ENCODE measurements at regions not wholly inside any gene's neighbourhood (a gene's known extent, or its start where the extent isn't known, plus 50 kb on each side); places are given as distances from the start of the nearest gene placed in this dataset.

DNA sequence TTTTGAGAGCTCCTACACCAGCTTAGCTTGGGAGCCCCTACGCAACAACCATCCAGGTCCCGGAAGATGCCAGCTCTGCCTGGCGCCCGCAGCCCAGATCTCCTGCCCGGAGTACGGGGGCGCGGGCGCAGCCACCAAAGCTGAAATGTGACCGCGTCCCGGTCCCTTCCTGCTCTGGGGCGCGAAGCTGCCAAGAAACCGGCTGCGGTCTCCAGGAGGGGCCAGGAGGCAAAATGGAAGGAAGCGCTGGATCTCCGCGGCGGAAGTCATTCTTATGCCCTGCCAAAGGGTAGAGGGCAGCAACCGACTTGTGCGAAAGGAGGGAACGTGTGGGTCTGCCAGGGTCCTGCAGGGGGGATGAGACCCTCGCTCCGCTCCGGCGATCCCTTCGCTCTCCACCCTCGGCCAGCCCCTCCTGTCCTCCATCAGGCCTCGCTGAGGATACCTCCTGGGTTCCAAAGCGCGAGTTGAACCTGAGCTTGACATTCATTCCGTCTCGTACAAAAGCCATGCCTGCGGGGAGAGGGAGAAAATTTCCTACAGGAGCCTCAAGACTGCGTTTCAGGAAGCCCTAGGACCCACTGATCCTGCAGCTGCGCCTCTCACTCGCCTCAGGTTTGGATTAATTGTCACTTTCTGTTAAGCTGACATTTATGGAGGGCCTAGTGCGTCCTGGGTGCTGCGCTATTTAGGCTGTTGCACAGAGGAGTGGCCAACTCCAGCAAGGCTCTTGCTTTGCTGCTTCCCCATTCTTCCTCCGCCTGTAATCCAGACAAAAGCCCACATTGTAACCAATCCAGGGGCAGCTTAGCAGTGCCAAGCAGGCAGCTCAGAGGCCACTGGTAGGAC is 98.3 kb upstream of the VGLL3 start:
- FAIRE-seq (no peak), DNase-seq (ENCODE audit: low spot score) (no peak), ATAC-seq (no peak)
- Histone ChIP-seq H3K4me1 (ENCODE audit: insufficient read depth, low read length) (no peaks in the 10 kb centered on the region), H3K27me3 (ENCODE audit: control insufficient read depth in 1 of 2, insufficient read depth in 2 of 2, low read length in 2 of 2) (no peaks in the 10 kb centered on the region), H2AFZ (ENCODE audit: low read length) (no peak overlapping the region), H3K79me2 (ENCODE audit: insufficient read depth, low read length) (no peaks in the 10 kb centered on the region), H3K36me3 (replicated peaks in 1 of 2; ENCODE audit: control insufficient read depth in 1 of 2, insufficient read depth in 2 of 2, low read length in 2 of 2) (no peaks in the 10 kb centered on the region), H3K9me3 (ENCODE audit: low read length) (no peaks in the 10 kb centered on the region), H4K20me1 (ENCODE audit: insufficient read depth, low read length) (no peaks in the 10 kb centered on the region), H3K27ac (ENCODE audit: extremely low read length, insufficient read depth, low read length) (no peak overlapping the region), H3K9ac (ENCODE audit: insufficient read depth, low read depth, low read length) (no peak overlapping the region), H3K4me2 (ENCODE audit: low read depth, low read length) (no peak overlapping the region), H3K4me3 (replicated peaks in 1 of 3; ENCODE audit: insufficient read depth in 1 of 3, low read depth in 2 of 3, low read length in 3 of 3) (no peak overlapping the region)
- BruUV-seq (replicated peaks): no TSS peak
- in situ Hi-C loops (cut with HindIII; ENCODE audit: extremely low pct_ligation_motif_present, low pct_unique_long_range_greater_than_20kb) (no loop called here), intact Hi-C loops (cut with micrococcal nuclease; ENCODE audit: unreplicated experiment) (no loop called here)
- CTCF ChIA-PET (ENCODE audit: low intra/inter-chr PET ratio, low total read pairs): no interaction called here
- WGBS (ENCODE audit: low lambda C conversion rate): 70% methylated on average over 27 of the region's 41 CpGs
- POLR2A ChIA-PET: no interaction called here
- no peak for TF ChIP-seq ZSCAN29 (CRISPR knock-in tag; conservative IDR thresholded peaks at IDR 0.05)
- TF ChIP-seq KDM2A (CRISPR knock-in tag; IDR thresholded peaks at IDR 0.05; ENCODE audit: borderline replicate concordance, low read depth): no peak
- no peak for TF ChIP-seq CAMTA2 (CRISPR knock-in tag; IDR thresholded peaks at IDR 0.05; ENCODE audit: borderline replicate concordance)
- TF ChIP-seq SNAPC2 (CRISPR knock-in tag; IDR thresholded peaks at IDR 0.05): no peak

- no peak overlapping the region for H3K4me3 ChIP-seq (replicated peaks in 1 of 3; ENCODE audit: insufficient read depth in 1 of 3, low read depth in 2 of 3, low read length in 3 of 3)
- no peak for FAIRE-seq
These were observed 97.6 kb upstream of the VGLL3 start for GRCh38 chr3:87088430-87088992.

More at GRCh38 chr3:87088430-87088992, 97.6 kb upstream of the VGLL3 start:
- Histone ChIP-seq H3K9ac (ENCODE audit: insufficient read depth, low read depth, low read length) (no peak overlapping the region), H3K9me3 (ENCODE audit: low read length) (no peaks in the 10 kb centered on the region), H3K79me2 (ENCODE audit: insufficient read depth, low read length) (no peaks in the 10 kb centered on the region), H3K4me1 (ENCODE audit: insufficient read depth, low read length) (no peaks in the 10 kb centered on the region), H3K27me3 (ENCODE audit: control insufficient read depth in 1 of 2, insufficient read depth in 2 of 2, low read length in 2 of 2) (no peaks in the 10 kb centered on the region), H3K27ac (ENCODE audit: extremely low read length, insufficient read depth, low read length) (no peak overlapping the region), H3K36me3 (replicated peaks in 1 of 2; ENCODE audit: control insufficient read depth in 1 of 2, insufficient read depth in 2 of 2, low read length in 2 of 2) (no peaks in the 10 kb centered on the region), H3K4me2 (ENCODE audit: low read depth, low read length) (no peak overlapping the region), H4K20me1 (ENCODE audit: insufficient read depth, low read length) (no peaks in the 10 kb centered on the region), H2AFZ (ENCODE audit: low read length) (no peak overlapping the region)
- ATAC-seq (no peak), DNase-seq (ENCODE audit: low spot score) (no peak)
- TF ChIP-seq HNRNPUL1 (IDR thresholded peaks at IDR 0.05; ENCODE audit: low read depth, low read length) (no peak), THYN1 (CRISPR knock-in tag; IDR thresholded peaks at IDR 0.05; ENCODE audit: borderline replicate concordance, low read depth) (no peak), ZNF34 (CRISPR knock-in tag; IDR thresholded peaks at IDR 0.05; ENCODE audit: borderline replicate concordance) (no peak), AKAP8 (CRISPR knock-in tag; IDR thresholded peaks at IDR 0.05) (no peak), ZC3H4 (CRISPR knock-in tag; IDR thresholded peaks at IDR 0.05; ENCODE audit: borderline replicate concordance) (no peak), ZFP37 (CRISPR knock-in tag; IDR thresholded peaks at IDR 0.05; ENCODE audit: borderline replicate concordance) (no peak), IKZF1 (IDR thresholded peaks at IDR 0.05) (no peak), MXD4 (CRISPR knock-in tag; IDR thresholded peaks at IDR 0.05) (no peak), ARNTL (CRISPR knock-in tag; IDR thresholded peaks at IDR 0.05) (no peak), ZNF101 (CRISPR knock-in tag; IDR thresholded peaks at IDR 0.05; ENCODE audit: borderline replicate concordance, low read depth) (no peak), ZNF333 (CRISPR knock-in tag; IDR thresholded peaks at IDR 0.05; ENCODE audit: borderline replicate concordance) (no peak), RBAK (CRISPR knock-in tag; IDR thresholded peaks at IDR 0.05) (no peak)
- TF ChIP-seq, protein P1, sequence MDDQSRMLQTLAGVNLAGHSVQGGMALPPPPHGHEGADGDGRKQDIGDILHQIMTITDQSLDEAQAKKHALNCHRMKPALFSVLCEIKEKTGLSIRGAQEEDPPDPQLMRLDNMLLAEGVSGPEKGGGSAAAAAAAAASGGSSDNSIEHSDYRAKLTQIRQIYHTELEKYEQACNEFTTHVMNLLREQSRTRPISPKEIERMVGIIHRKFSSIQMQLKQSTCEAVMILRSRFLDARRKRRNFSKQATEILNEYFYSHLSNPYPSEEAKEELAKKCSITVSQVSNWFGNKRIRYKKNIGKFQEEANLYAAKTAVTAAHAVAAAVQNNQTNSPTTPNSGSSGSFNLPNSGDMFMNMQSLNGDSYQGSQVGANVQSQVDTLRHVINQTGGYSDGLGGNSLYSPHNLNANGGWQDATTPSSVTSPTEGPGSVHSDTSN (CRISPR knock-in tag; IDR thresholded peaks at IDR 0.05; ENCODE audit: borderline replicate concordance): no peak
- intact Hi-C loops (cut with micrococcal nuclease; ENCODE audit: unreplicated experiment): no loop called here
- 47% methylated on average over 12 of the region's 15 CpGs for WGBS (ENCODE audit: low lambda C conversion rate)
- in situ Hi-C loops (cut with HindIII; ENCODE audit: extremely low pct_ligation_motif_present, low pct_unique_long_range_greater_than_20kb): no loop called here
- BruUV-seq (replicated peaks): no TSS peak
- CTCF ChIA-PET (ENCODE audit: low intra/inter-chr PET ratio, low total read pairs): no interaction called here
- POLR2A ChIA-PET: no interaction called here
